ENCODE measurements at regions not wholly inside any gene's neighbourhood (a gene's known extent, or its start where the extent isn't known, plus 50 kb on each side); places are given as distances from the start of the nearest gene placed in this dataset.

GRCh38 chr2:192278701-192279100, 84.0 kb upstream of the TMEFF2 start:
- no peak for TF ChIP-seq CTCF (conservative IDR thresholded peaks at IDR 0.05; ENCODE audit: low read depth, low read length)
- no peak for TF ChIP-seq EZH2 (IDR thresholded peaks at IDR 0.05; ENCODE audit: low read length, unreplicated experiment)
